ENCODE measurements at regions not wholly inside any gene's neighbourhood (a gene's known extent, or its start where the extent isn't known, plus 50 kb on each side); places are given as distances from the start of the nearest gene placed in this dataset.

GRCh38 chr12:86770871-86771270, 514.7 kb upstream of the MGAT4C start:
- Histone ChIP-seq H3K9ac (no peak overlapping the region), H3K4me2 (no peak overlapping the region), H3F3A (ENCODE audit: low read depth) (no peaks in the 10 kb centered on the region), H3K27me3 (no peaks in the 10 kb centered on the region), H3K9me3 (ENCODE audit: low read depth) (no peaks in the 10 kb centered on the region), H3K79me2 (ENCODE audit: low read depth) (no peaks in the 10 kb centered on the region), H2AFZ (replicated peaks) (no peak overlapping the region), H3K4me1 (no peaks in the 10 kb centered on the region), H3K4me3 (no peak overlapping the region), H3K36me3 (no peaks in the 10 kb centered on the region), H3K27ac (no peak overlapping the region), H4K20me1 (ENCODE audit: low read depth) (no peaks in the 10 kb centered on the region)
- H3K4me3 Mint-ChIP-seq = no peak overlapping the region
- H3K4me1 Mint-ChIP-seq = no peaks in the 10 kb centered on the region
- no peaks in the 10 kb centered on the region for H3K9me3 Mint-ChIP-seq
- no peak overlapping the region for H3K27ac Mint-ChIP-seq
- no peaks in the 10 kb centered on the region for H3K36me3 Mint-ChIP-seq
- DNase-seq (ENCODE audit: low spot score) = no peak
- no peaks in the 10 kb centered on the region for H3K27me3 Mint-ChIP-seq (ENCODE audit: insufficient read depth, low read depth)
- no peak for TF ChIP-seq EZH2 (IDR thresholded peaks at IDR 0.05)

DNA sequence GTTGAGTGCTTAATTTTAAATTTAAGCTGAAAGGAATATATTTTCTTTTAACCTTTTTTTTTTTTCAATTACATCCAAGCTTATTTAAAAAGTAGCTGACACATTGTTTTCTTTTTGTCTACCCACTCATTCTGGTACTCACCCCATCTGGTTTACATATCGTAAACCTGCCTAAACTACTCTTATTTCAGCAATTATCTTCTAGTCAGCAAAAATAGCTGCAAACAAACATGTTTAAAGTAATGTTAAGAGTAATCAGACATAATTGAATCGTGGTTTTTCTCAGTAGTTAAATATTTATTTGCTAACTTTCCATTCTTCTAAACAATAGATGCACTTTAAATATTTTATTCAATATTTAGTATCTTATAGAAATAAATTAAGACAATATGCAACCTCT, 492.7 kb upstream of the MGAT4C start:
- H3K9me3 ChIP-seq (ENCODE audit: low read depth) = no peaks in the 10 kb centered on the region
- Mint-ChIP-seq H3K4me1 (no peaks in the 10 kb centered on the region), H3K27me3 (ENCODE audit: insufficient read depth, low read depth) (no peaks in the 10 kb centered on the region), H3K9me3 (no peaks in the 10 kb centered on the region), H3K36me3 (no peaks in the 10 kb centered on the region), H3K27ac (no peak overlapping the region), H3K4me3 (no peak overlapping the region)
- no peaks in the 10 kb centered on the region for H3F3A ChIP-seq (ENCODE audit: low read depth)
- TF ChIP-seq CTCF (IDR thresholded peaks at IDR 0.05) (no peak), EZH2 (IDR thresholded peaks at IDR 0.05) (no peak), EZH2phosphoT487 (IDR thresholded peaks at IDR 0.05) (no peak)
- no peak overlapping the region for H3K9ac ChIP-seq
- no peaks in the 10 kb centered on the region for H3K79me2 ChIP-seq (ENCODE audit: low read depth)
- H3K27ac ChIP-seq = no peak overlapping the region
- no peaks in the 10 kb centered on the region for H3K27me3 ChIP-seq
- H3K4me1 ChIP-seq = no peaks in the 10 kb centered on the region
- no peak overlapping the region for H2AFZ ChIP-seq (replicated peaks)
- no peak overlapping the region for H3K4me3 ChIP-seq
- H3K36me3 ChIP-seq = no peaks in the 10 kb centered on the region
- no peaks in the 10 kb centered on the region for H4K20me1 ChIP-seq (ENCODE audit: low read depth)
- H3K4me2 ChIP-seq = no peak overlapping the region
- DNase-seq (ENCODE audit: low spot score) = no peak

- Histone ChIP-seq H3K4me3 (no peak overlapping the region), H3K27ac (no peak overlapping the region), H3K9ac (no peak overlapping the region), H3K27me3 (no peaks in the 10 kb centered on the region), H4K20me1 (ENCODE audit: low read depth) (no peaks in the 10 kb centered on the region), H3F3A (ENCODE audit: low read depth) (no peaks in the 10 kb centered on the region), H2AFZ (replicated peaks) (no peak overlapping the region), H3K4me1 (no peaks in the 10 kb centered on the region), H3K4me2 (no peak overlapping the region), H3K9me3 (ENCODE audit: low read depth) (no peaks in the 10 kb centered on the region), H3K36me3 (no peaks in the 10 kb centered on the region), H3K79me2 (ENCODE audit: low read depth) (no peaks in the 10 kb centered on the region)
- no peaks in the 10 kb centered on the region for H3K9me3 Mint-ChIP-seq
- H3K36me3 Mint-ChIP-seq = no peaks in the 10 kb centered on the region
- no peak overlapping the region for H3K4me3 Mint-ChIP-seq
- no peak for DNase-seq (ENCODE audit: low spot score)
- H3K27ac Mint-ChIP-seq = no peak overlapping the region
- no peaks in the 10 kb centered on the region for H3K27me3 Mint-ChIP-seq (ENCODE audit: insufficient read depth, low read depth)
- TF ChIP-seq CTCF (IDR thresholded peaks at IDR 0.05) (no peak), EZH2phosphoT487 (IDR thresholded peaks at IDR 0.05) (no peak), EZH2 (IDR thresholded peaks at IDR 0.05) (no peak)
- H3K4me1 Mint-ChIP-seq = no peaks in the 10 kb centered on the region
These were observed 488.5 kb upstream of the MGAT4C start for GRCh38 chr12:86744547-86745212.

DNA sequence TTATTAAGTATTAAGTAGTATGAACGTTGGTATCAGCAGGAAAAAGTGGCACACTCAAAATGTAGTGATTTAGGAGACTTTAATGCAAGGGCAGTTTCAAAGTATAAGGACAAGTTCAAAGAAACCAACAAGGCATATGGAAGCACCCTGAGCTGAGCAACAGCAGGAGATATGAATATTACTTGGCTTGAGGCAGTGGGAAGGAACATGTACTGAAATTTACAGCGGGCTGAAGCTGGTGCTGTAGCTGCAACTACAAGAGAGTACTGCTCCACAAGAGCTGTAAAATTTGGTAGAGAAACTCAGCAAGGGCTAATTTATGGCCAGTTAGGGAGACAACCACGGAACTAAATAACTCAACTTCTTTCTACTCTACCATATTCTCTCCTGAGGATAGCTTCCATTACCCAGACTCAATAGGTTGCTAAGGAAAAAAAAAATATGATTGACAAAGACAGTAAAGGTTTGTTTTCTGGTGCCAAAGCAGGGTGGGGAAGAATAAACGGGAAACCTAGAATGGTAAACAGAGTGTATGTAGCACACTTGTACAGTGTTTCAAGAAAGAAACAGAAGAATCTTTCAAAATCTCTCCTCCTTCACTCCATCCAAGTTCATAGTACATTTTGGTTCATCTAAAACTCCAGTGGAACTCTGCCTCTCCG, 487.8 kb upstream of the MGAT4C start:
- Mint-ChIP-seq H3K36me3 (no peaks in the 10 kb centered on the region), H3K27me3 (ENCODE audit: insufficient read depth, low read depth) (no peaks in the 10 kb centered on the region), H3K27ac (no peak overlapping the region), H3K4me3 (no peak overlapping the region), H3K4me1 (no peaks in the 10 kb centered on the region), H3K9me3 (no peaks in the 10 kb centered on the region)
- no peak for DNase-seq (ENCODE audit: low spot score)
- H3K79me2 ChIP-seq (ENCODE audit: low read depth) = no peaks in the 10 kb centered on the region
- no peak overlapping the region for H3K9ac ChIP-seq
- no peak for TF ChIP-seq CTCF (IDR thresholded peaks at IDR 0.05)
- no peaks in the 10 kb centered on the region for H3K9me3 ChIP-seq (ENCODE audit: low read depth)
- no peak overlapping the region for H2AFZ ChIP-seq (replicated peaks)
- H3F3A ChIP-seq (ENCODE audit: low read depth) = no peaks in the 10 kb centered on the region
- H3K4me2 ChIP-seq = no peak overlapping the region
- H3K4me1 ChIP-seq = no peaks in the 10 kb centered on the region
- no peaks in the 10 kb centered on the region for H3K36me3 ChIP-seq
- no peak overlapping the region for H3K4me3 ChIP-seq
- no peak overlapping the region for H3K27ac ChIP-seq
- no peaks in the 10 kb centered on the region for H4K20me1 ChIP-seq (ENCODE audit: low read depth)
- H3K27me3 ChIP-seq = no peaks in the 10 kb centered on the region
